Transverse colon (tissue), 4 donors: ENCODE measurements at regions not wholly inside any gene's neighbourhood (a gene's known extent, or its start where the extent isn't known, plus 50 kb on each side); places are given as distances from the start of the nearest gene placed in this dataset.

Source experiments
- CTCF ChIP-seq, 5 experiments: fragments of 200-600 bp in 3 of 5; fragments of 450-650 bp in 2 of 5; sonication (generic) in 3 of 5; IDR thresholded peaks; 1 replicate in 2 of 5; 2 replicates in 3 of 5; pipeline ENCODE4 v1.5.1; 2016 to 2017; ENCODE audit warnings: antibody characterized with exemption in 5 of 5, inconsistent platforms in 3 of 5, mild to moderate bottlenecking in 2 of 5, moderate library complexity in 1 of 5
- POLR2AphosphoS5 ChIP-seq, 3 donors: sonication (generic); formaldehyde crosslinking; IDR thresholded peaks; one replicate each; pipeline ENCODE4 v1.6.1; 2016; ENCODE audit warnings: antibody characterized with exemption in 3 of 3

GRCh38 chr5:19044311-19044710, 943.7 kb downstream of the CDH18 start:
- TF ChIP-seq CTCF (IDR thresholded peaks at IDR 0.05) = no peak
- TF ChIP-seq POLR2AphosphoS5 (IDR thresholded peaks at IDR 0.05) = no peak
